ENCODE measurements at regions not wholly inside any gene's neighbourhood (a gene's known extent, or its start where the extent isn't known, plus 50 kb on each side); places are given as distances from the start of the nearest gene placed in this dataset.

- Histone ChIP-seq H3K79me1 (ENCODE audit: insufficient read depth, low read depth, low read length, poor library complexity, severe bottlenecking) (no peaks in the 10 kb centered on the region), H3K9ac (ENCODE audit: extremely low read depth, insufficient read length, low read length) (no peak overlapping the region), H3K18ac (ENCODE audit: insufficient read length, low read depth, low read length) (no peak overlapping the region), H3K4me1 (ENCODE audit: insufficient read depth, low read length) (no peaks in the 10 kb centered on the region), H4K5ac (ENCODE audit: insufficient read length, low read depth, low read length) (no peak overlapping the region), H2BK15ac (ENCODE audit: low read depth, low read length) (no peak overlapping the region), H3K23ac (ENCODE audit: insufficient read length, low read depth, low read length) (no peak overlapping the region), H3K27ac (ENCODE audit: insufficient read length, low read depth, low read length) (no peak overlapping the region), H2BK120ac (ENCODE audit: low read depth, low read length, poor library complexity, severe bottlenecking) (no peak overlapping the region), H4K8ac (replicated peaks; ENCODE audit: insufficient read length, low read depth, low read length) (no peak overlapping the region), H2BK5ac (ENCODE audit: insufficient read length, low read length) (no peak overlapping the region), H2BK12ac (ENCODE audit: insufficient read length, low read depth, low read length) (no peak overlapping the region), H3K23me2 (ENCODE audit: insufficient read length, low read depth, low read length, poor library complexity, severe bottlenecking) (no peaks in the 10 kb centered on the region), H3K14ac (ENCODE audit: insufficient read depth, low read length) (no peak overlapping the region), H3K56ac (ENCODE audit: insufficient read length, low read depth, low read length) (no peak overlapping the region), H4K91ac (ENCODE audit: insufficient read length, low read depth, low read length) (no peak overlapping the region), H3K4me2 (ENCODE audit: insufficient read depth, insufficient read length, low read length) (no peak overlapping the region), H2AK5ac (ENCODE audit: insufficient read length, low read length) (no peak overlapping the region), H3T11ph (ENCODE audit: low read length) (no peak overlapping the region), H3K27me3 (ENCODE audit: insufficient read depth, low read length) (no peaks in the 10 kb centered on the region), H2AFZ (ENCODE audit: low read length) (no peak overlapping the region), H3K4ac (ENCODE audit: low read depth, low read length) (no peak overlapping the region), H2BK20ac (ENCODE audit: low read depth, low read length, poor library complexity, severe bottlenecking) (no peak overlapping the region), H3K79me2 (ENCODE audit: insufficient read depth, low read length) (no peaks in the 10 kb centered on the region), H4K20me1 (ENCODE audit: control insufficient read depth, insufficient read depth, insufficient read length) (no peaks in the 10 kb centered on the region), H3K9me3 (ENCODE audit: control insufficient read depth, low read depth, low read length) (no peaks in the 10 kb centered on the region)
- H3K27ac Mint-ChIP-seq, result no peak overlapping the region
- TF ChIP-seq, protein P1, sequence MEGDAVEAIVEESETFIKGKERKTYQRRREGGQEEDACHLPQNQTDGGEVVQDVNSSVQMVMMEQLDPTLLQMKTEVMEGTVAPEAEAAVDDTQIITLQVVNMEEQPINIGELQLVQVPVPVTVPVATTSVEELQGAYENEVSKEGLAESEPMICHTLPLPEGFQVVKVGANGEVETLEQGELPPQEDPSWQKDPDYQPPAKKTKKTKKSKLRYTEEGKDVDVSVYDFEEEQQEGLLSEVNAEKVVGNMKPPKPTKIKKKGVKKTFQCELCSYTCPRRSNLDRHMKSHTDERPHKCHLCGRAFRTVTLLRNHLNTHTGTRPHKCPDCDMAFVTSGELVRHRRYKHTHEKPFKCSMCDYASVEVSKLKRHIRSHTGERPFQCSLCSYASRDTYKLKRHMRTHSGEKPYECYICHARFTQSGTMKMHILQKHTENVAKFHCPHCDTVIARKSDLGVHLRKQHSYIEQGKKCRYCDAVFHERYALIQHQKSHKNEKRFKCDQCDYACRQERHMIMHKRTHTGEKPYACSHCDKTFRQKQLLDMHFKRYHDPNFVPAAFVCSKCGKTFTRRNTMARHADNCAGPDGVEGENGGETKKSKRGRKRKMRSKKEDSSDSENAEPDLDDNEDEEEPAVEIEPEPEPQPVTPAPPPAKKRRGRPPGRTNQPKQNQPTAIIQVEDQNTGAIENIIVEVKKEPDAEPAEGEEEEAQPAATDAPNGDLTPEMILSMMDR (conservative IDR thresholded peaks at IDR 0.05), result no peak
- no peaks in the 10 kb centered on the region for H3K27me3 Mint-ChIP-seq (ENCODE audit: low read depth)
- H3K4me3 Mint-ChIP-seq, result no peak overlapping the region
- no peaks in the 10 kb centered on the region for H3K36me3 Mint-ChIP-seq (ENCODE audit: insufficient read depth in 1 of 3, low read depth in 3 of 3)
- H3K4me1 Mint-ChIP-seq, result no peaks in the 10 kb centered on the region
- H3K9me3 Mint-ChIP-seq, result no peaks in the 10 kb centered on the region
- no peak for DNase-seq
Measured at GRCh38 chr2:187139469-187139868, 290.5 kb upstream of the ZSWIM2 start.
